ENCODE measurements at regions not wholly inside any gene's neighbourhood (a gene's known extent, or its start where the extent isn't known, plus 50 kb on each side); places are given as distances from the start of the nearest gene placed in this dataset.

DNA sequence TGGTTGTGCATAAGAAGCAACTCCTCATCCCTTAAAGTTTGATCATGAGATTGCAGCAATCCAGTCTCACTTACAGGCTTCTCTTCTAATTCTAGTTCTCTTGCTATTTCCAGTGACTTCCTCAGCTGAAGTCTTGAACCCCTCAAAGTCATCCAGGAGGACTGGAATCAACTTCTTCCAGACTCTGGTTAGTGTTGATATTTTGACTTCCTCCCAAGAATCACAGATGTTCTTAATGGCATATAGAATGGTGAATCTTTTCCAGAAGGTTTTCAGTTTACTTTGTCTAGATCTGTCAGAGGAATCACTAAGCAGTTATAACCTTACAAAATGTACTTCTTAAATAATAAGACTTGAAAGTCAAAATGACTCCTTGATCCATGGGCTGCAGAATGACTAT lies 81.3 kb upstream of the UBL3 start:
- Histone ChIP-seq H3K27ac (ENCODE audit: extremely low read depth, low read depth, low read length) (no peak overlapping the region), H3K36me3 (ENCODE audit: control insufficient read depth in 2 of 2, insufficient read depth in 1 of 2, low read length in 2 of 2) (no peaks in the 10 kb centered on the region), H3K4me1 (ENCODE audit: control insufficient read depth, insufficient read depth, low read length) (no peaks in the 10 kb centered on the region), H3K4me3 (ENCODE audit: low read depth, low read length) (no peak overlapping the region), H3K9me3 (ENCODE audit: control insufficient read depth, insufficient read depth, low read depth, low read length) (no peaks in the 10 kb centered on the region)
- CTCF ChIA-PET: no interaction called here
- TF ChIP-seq ZNF292 (tag by site-specific recombination; IDR thresholded peaks at IDR 0.05; ENCODE audit: borderline replicate concordance, low read depth) (no peak), ZNF146 (tag by site-specific recombination; IDR thresholded peaks at IDR 0.05) (no peak)
- POLR2A ChIA-PET: no interaction called here

DNA sequence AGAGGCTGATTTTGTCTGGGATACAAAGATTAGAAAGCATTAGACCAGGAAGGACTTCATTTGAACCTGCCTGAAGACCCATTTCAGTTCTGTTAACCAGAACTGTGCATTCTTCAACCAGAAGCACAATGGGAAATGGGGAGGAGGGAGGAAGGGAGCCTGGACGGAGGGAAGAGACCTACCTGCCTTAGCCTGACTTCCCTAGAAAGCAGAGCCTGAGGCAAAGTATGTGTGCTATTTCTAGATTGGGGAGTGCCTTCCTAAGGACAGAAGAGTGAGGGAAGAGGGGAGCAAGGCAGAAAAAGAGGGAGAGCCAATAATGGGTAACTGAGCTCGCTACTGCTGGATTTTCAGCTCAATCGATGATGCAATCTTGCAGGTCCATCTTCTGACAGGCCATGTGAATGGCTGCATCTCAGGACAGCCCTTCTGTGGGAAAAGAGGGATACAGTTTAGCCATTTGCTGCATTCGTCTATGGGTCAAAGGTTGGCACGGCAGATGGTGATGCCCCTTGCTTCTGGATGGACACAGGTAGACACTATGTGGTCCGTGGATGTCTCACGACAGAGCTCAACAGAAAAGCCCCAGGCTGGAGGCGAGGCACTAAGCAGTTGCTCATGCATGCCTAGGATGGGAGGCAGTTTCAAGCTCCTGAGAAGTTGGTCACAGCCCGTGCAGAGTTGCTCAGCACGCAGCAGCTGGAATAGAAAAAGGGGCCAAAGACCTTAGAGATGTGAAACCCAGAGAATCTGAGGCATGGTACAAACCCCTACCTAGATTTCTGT lies 78.8 kb upstream of the UBL3 start:
- no peaks in the 10 kb centered on the region for H3K36me3 ChIP-seq (ENCODE audit: control insufficient read depth in 2 of 2, insufficient read depth in 1 of 2, low read length in 2 of 2)
- POLR2A ChIA-PET: no interaction called here
- TF ChIP-seq ZNF561 (tag by site-specific recombination; IDR thresholded peaks at IDR 0.05; ENCODE audit: borderline replicate concordance) (no peak), SP7 (tag by site-specific recombination; IDR thresholded peaks at IDR 0.05) (no peak), ZNF571 (tag by site-specific recombination; IDR thresholded peaks at IDR 0.05) (no peak), ZNF335 (tag by site-specific recombination; conservative IDR thresholded peaks at IDR 0.05) (no peak), ZNF558 (tag by site-specific recombination; IDR thresholded peaks at IDR 0.05) (no peak), YY2 (tag by site-specific recombination; IDR thresholded peaks at IDR 0.05) (no peak), ZFHX2 (tag by site-specific recombination; conservative IDR thresholded peaks at IDR 0.05) (no peak), SALL2 (tag by site-specific recombination; IDR thresholded peaks at IDR 0.05; ENCODE audit: borderline replicate concordance) (no peak), ZNF830 (tag by site-specific recombination; IDR thresholded peaks at IDR 0.05; ENCODE audit: low read depth) (no peak)
- TF ChIP-seq, protein P1, sequence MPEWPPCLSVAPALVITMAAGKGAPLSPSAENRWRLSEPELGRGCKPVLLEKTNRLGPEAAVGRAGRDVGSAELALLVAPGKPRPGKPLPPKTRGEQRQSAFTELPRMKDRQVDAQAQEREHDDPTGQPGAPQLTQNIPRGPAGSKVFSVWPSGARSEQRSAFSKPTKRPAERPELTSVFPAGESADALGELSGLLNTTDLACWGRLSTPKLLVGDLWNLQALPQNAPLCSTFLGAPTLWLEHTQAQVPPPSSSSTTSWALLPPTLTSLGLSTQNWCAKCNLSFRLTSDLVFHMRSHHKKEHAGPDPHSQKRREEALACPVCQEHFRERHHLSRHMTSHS (tag by site-specific recombination; IDR thresholded peaks at IDR 0.05): no peak
- TF ChIP-seq, protein P2, sequence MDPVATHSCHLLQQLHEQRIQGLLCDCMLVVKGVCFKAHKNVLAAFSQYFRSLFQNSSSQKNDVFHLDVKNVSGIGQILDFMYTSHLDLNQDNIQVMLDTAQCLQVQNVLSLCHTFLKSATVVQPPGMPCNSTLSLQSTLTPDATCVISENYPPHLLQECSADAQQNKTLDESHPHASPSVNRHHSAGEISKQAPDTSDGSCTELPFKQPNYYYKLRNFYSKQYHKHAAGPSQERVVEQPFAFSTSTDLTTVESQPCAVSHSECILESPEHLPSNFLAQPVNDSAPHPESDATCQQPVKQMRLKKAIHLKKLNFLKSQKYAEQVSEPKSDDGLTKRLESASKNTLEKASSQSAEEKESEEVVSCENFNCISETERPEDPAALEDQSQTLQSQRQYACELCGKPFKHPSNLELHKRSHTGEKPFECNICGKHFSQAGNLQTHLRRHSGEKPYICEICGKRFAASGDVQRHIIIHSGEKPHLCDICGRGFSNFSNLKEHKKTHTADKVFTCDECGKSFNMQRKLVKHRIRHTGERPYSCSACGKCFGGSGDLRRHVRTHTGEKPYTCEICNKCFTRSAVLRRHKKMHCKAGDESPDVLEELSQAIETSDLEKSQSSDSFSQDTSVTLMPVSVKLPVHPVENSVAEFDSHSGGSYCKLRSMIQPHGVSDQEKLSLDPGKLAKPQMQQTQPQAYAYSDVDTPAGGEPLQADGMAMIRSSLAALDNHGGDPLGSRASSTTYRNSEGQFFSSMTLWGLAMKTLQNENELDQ (tag by site-specific recombination; IDR thresholded peaks at IDR 0.05; ENCODE audit: low read depth): no peak
- TF ChIP-seq, protein P3, sequence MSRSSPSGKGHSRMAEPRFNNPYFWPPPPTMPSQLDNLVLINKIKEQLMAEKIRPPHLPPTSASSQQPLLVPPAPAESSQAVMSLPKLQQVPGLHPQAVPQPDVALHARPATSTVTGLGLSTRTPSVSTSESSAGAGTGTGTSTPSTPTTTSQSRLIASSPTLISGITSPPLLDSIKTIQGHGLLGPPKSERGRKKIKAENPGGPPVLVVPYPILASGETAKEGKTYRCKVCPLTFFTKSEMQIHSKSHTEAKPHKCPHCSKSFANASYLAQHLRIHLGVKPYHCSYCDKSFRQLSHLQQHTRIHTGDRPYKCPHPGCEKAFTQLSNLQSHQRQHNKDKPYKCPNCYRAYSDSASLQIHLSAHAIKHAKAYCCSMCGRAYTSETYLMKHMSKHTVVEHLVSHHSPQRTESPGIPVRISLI (tag by site-specific recombination; IDR thresholded peaks at IDR 0.05): no peak
- TF ChIP-seq, protein P4, sequence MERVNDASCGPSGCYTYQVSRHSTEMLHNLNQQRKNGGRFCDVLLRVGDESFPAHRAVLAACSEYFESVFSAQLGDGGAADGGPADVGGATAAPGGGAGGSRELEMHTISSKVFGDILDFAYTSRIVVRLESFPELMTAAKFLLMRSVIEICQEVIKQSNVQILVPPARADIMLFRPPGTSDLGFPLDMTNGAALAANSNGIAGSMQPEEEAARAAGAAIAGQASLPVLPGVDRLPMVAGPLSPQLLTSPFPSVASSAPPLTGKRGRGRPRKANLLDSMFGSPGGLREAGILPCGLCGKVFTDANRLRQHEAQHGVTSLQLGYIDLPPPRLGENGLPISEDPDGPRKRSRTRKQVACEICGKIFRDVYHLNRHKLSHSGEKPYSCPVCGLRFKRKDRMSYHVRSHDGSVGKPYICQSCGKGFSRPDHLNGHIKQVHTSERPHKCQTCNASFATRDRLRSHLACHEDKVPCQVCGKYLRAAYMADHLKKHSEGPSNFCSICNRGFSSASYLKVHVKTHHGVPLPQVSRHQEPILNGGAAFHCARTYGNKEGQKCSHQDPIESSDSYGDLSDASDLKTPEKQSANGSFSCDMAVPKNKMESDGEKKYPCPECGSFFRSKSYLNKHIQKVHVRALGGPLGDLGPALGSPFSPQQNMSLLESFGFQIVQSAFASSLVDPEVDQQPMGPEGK (tag by site-specific recombination; IDR thresholded peaks at IDR 0.05): no peak
- H3K4me1 ChIP-seq (ENCODE audit: control insufficient read depth, insufficient read depth, low read length): peaks cover 6% of the 10 kb centered on the region
- H3K9me3 ChIP-seq (ENCODE audit: control insufficient read depth, insufficient read depth, low read depth, low read length): no peaks in the 10 kb centered on the region
- no peak overlapping the region for H3K27ac ChIP-seq (ENCODE audit: extremely low read depth, low read depth, low read length)
- CTCF ChIA-PET: no interaction called here
- no peak overlapping the region for H3K4me3 ChIP-seq (ENCODE audit: low read depth, low read length)
